ENCODE measurements at regions not wholly inside any gene's neighbourhood (a gene's known extent, or its start where the extent isn't known, plus 50 kb on each side); places are given as distances from the start of the nearest gene placed in this dataset.

- no peak for TF ChIP-seq CTCF (IDR thresholded peaks at IDR 0.05)
- TF ChIP-seq GABPA (IDR thresholded peaks at IDR 0.05; ENCODE audit: low read depth): no peak
- TF ChIP-seq USF2 (IDR thresholded peaks at IDR 0.05; ENCODE audit: borderline replicate concordance, low read depth, low read length): no peak
- no peak for TF ChIP-seq TEAD4 (IDR thresholded peaks at IDR 0.05; ENCODE audit: borderline replicate concordance, insufficient read depth)
- TF ChIP-seq MXI1 (IDR thresholded peaks at IDR 0.05; ENCODE audit: low read depth, low read length): no peak
- no peak for TF ChIP-seq TAF1 (IDR thresholded peaks at IDR 0.05; ENCODE audit: borderline replicate concordance, low read depth, low read length)
- TF ChIP-seq RAD21 (IDR thresholded peaks at IDR 0.05; ENCODE audit: low read length): no peak
- TF ChIP-seq JUND (IDR thresholded peaks at IDR 0.05): no peak
- no peak for TF ChIP-seq FOXM1 (IDR thresholded peaks at IDR 0.05; ENCODE audit: low read depth)
- no peak for TF ChIP-seq FOSL2 (IDR thresholded peaks at IDR 0.05; ENCODE audit: borderline replicate concordance, low read depth)
- TF ChIP-seq SIN3A (IDR thresholded peaks at IDR 0.05; ENCODE audit: borderline replicate concordance, low read depth, low read length): no peak
- TF ChIP-seq ELF1 (IDR thresholded peaks at IDR 0.05): no peak
- TF ChIP-seq FOXJ3 (CRISPR knock-in tag; IDR thresholded peaks at IDR 0.05): no peak
- no peak for TF ChIP-seq EZH2phosphoT487 (IDR thresholded peaks at IDR 0.05; ENCODE audit: borderline replicate concordance, low read depth)
Measured at GRCh38 chr10:78910476-78910875, 158.3 kb upstream of the ZMIZ1 start.
